HG03457 (cell line): ENCODE measurements at regions not wholly inside any gene's neighbourhood (a gene's known extent, or its start where the extent isn't known, plus 50 kb on each side); places are given as distances from the start of the nearest gene placed in this dataset.

Experiments
- ATAC-seq: cut with Tn5 transposase; IDR thresholded peaks from one replicate; pipeline ENCODE4 v1.9.1; 2021; ENCODE audit warnings: moderate number of reproducible peaks; ENCODE audit not compliant: unreplicated experiment

GRCh38 chr17:15893658-15894024, 51.3 kb upstream of the ADORA2B start:
- ATAC-seq = no peak

GRCh38 chr17:15894258-15894657, 50.7 kb upstream of the ADORA2B start:
- no peak for ATAC-seq

- no peak for ATAC-seq
Observed at GRCh38 chr17:15894913-15895658, 49.8 kb upstream of the ADORA2B start.
